ENCODE measurements at regions not wholly inside any gene's neighbourhood (a gene's known extent, or its start where the extent isn't known, plus 50 kb on each side); places are given as distances from the start of the nearest gene placed in this dataset.

GRCh38 chr13:31912647-31913401 is 118.8 kb upstream of the FRY start:
- Histone ChIP-seq H2BK120ac (ENCODE audit: low read depth, low read length, poor library complexity, severe bottlenecking) (no peak overlapping the region), H4K20me1 (ENCODE audit: control insufficient read depth, insufficient read depth, insufficient read length) (no peaks in the 10 kb centered on the region), H3K18ac (ENCODE audit: insufficient read length, low read depth, low read length) (no peak overlapping the region), H2BK20ac (ENCODE audit: low read depth, low read length, poor library complexity, severe bottlenecking) (no peak overlapping the region), H3K79me2 (ENCODE audit: insufficient read depth, low read length) (no peaks in the 10 kb centered on the region), H2AFZ (ENCODE audit: low read length) (no peak overlapping the region), H4K91ac (ENCODE audit: insufficient read length, low read depth, low read length) (no peak overlapping the region), H3K4me2 (ENCODE audit: insufficient read depth, insufficient read length, low read length) (no peak overlapping the region), H2BK12ac (ENCODE audit: insufficient read length, low read depth, low read length) (no peak overlapping the region), H2BK15ac (ENCODE audit: low read depth, low read length) (no peak overlapping the region), H3K9ac (ENCODE audit: extremely low read depth, insufficient read length, low read length) (no peak overlapping the region), H3K4me1 (ENCODE audit: insufficient read depth, low read length) (no peaks in the 10 kb centered on the region; the same call in 1 of the 2 replicates), H3K23ac (ENCODE audit: insufficient read length, low read depth, low read length) (no peak overlapping the region), H3K27me3 (ENCODE audit: insufficient read depth, low read length) (no peaks in the 10 kb centered on the region), H2BK5ac (ENCODE audit: insufficient read length, low read length) (no peak overlapping the region), H4K8ac (replicated peaks; ENCODE audit: insufficient read length, low read depth, low read length) (no peak overlapping the region), H2AK5ac (ENCODE audit: insufficient read length, low read length) (no peak overlapping the region), H3K14ac (ENCODE audit: insufficient read depth, low read length) (no peak overlapping the region), H3K9me3 (ENCODE audit: control insufficient read depth, low read depth, low read length) (no peaks in the 10 kb centered on the region), H3K79me1 (ENCODE audit: insufficient read depth, low read depth, low read length, poor library complexity, severe bottlenecking) (no peaks in the 10 kb centered on the region), H3T11ph (ENCODE audit: low read length) (no peak overlapping the region), H3K23me2 (ENCODE audit: insufficient read length, low read depth, low read length, poor library complexity, severe bottlenecking) (no peaks in the 10 kb centered on the region), H3K56ac (ENCODE audit: insufficient read length, low read depth, low read length) (no peak overlapping the region), H4K5ac (ENCODE audit: insufficient read length, low read depth, low read length) (no peak overlapping the region), H3K27ac (ENCODE audit: insufficient read length, low read depth, low read length) (no peak overlapping the region), H3K4ac (ENCODE audit: low read depth, low read length) (no peak overlapping the region)
- Mint-ChIP-seq H3K4me1 (peaks cover 19 to 20% of the 10 kb centered on the region in 2 experiments), H3K27me3 (ENCODE audit: low read depth) (no peaks in the 10 kb centered on the region), H3K4me3 (no peak overlapping the region), H3K36me3 (ENCODE audit: insufficient read depth in 1 of 3, low read depth in 3 of 3) (no peaks in the 10 kb centered on the region), H3K27ac (no peak overlapping the region), H3K9me3 (no peaks in the 10 kb centered on the region)
- WGBS (ENCODE audit: extremely low coverage, insufficient read length, low lambda C conversion rate) = no CpG with 5 or more reads among the region's 2 CpGs
- DNase-seq = no peak
- TF ChIP-seq CTCF (conservative IDR thresholded peaks at IDR 0.05) = no peak
